Stimulated activated CD4-positive, alpha-beta T cell treated with anti-CD3 and anti-CD28 coated beads, Interleukin-15, amount 100 ng/mL, for 48 hours (primary cell): ENCODE measurements at regions not wholly inside any gene's neighbourhood (a gene's known extent, or its start where the extent isn't known, plus 50 kb on each side); places are given as distances from the start of the nearest gene placed in this dataset.

Experiments
- DNase-seq, 2 donors: peaks; one replicate each; pipeline ENCODE4 v3.0.0-alpha.2; 2020; ENCODE audit warnings: low read depth in 2 of 2

GRCh38 chr7:52980129-52980528 is 55.3 kb upstream of the POM121L12 start:
- DNase-seq = no peak

- no peak for DNase-seq
Measured at GRCh38 chr7:52973126-52973525, 62.3 kb upstream of the POM121L12 start.

DNA sequence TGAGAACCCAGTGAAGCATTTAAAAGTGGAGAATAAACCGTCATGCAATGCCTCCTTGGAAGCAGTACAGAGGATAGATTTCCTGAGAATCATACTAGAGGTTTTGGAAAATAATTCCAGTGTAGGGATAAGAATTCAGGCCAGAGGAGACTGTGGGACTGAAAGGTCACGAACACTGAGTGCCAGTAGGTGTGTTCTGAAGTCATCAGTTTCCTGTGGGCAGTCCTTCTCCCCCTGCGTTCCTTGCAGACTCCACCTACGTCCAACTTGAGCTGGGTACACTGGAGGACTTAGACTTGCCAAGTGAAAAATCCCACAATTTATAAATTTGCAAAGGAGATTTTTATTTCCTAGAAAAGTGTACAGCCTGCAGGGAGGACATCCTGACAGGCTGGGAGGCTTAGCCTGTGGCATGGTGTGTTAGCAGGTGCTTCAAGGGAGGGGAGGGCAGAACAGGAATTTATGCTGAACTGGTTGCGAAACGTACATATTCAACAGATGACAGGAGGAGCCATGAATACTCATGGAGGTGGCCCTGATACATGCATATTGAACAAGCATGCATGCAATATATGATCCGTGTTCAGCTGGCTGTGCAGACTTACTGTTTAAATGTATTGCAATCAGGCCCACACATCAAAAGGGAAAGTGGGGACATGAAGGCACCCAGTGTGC is 72.9 kb upstream of the POM121L12 start:
- DNase-seq = no peak

DNA sequence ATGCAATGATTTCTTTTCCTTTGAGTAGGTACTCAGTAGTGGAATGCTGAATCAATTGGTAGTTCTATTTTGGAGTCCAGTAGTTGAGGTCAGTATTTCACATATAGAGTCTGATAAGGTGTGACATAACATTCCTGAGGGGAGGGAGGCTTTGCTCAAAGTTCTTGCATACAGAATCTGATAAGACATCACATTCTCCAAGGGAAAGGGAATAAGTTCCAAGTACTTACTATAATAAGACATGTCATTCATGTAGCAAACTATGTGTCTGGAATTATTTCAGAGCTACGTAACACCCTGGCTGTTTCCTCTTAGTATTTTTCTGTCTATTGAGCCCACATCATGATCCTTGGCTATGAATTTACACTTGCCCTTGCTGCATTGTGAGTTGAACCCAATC is 74.3 kb upstream of the POM121L12 start:
- DNase-seq = no peak

DNA sequence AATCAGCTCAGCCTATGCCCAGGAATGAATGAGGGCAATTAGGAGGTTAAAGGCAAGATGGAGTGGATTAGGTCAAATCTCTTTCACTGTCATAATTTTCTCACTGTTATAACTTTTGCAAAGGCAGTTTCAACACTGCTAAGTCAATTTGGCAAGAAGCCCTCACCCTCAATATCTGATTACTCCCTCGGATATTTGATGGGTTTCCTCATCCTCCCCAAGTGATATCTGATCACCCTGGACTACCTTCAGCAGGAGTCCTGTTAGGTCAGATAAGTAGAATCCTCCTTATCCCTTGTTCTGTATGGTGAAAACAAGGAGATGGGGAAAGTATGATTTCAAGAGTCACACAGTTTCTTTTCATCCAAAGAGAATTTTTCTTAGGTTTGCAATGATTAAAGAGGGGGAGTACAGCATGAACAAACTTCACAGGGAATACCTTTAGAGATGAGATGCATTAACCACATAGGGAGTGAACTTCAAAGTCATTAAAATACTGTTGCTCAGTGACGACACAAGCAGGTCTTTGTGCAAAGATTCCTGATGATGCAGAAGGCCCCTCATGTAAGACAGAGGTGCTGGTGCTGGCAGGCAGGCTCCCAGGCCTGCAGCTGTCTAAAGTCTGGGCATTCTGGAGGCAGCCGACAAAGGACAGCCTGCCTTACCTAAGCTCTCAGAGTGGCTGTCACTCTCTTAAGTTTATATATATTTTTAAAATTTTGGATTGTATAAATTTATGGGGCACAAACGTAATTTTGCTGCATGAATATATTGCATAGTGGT is 75.4 kb upstream of the POM121L12 start:
- no peak for DNase-seq

- DNase-seq = no peak
Measured at GRCh38 chr7:52959336-52959735, 76.1 kb upstream of the POM121L12 start.

DNA sequence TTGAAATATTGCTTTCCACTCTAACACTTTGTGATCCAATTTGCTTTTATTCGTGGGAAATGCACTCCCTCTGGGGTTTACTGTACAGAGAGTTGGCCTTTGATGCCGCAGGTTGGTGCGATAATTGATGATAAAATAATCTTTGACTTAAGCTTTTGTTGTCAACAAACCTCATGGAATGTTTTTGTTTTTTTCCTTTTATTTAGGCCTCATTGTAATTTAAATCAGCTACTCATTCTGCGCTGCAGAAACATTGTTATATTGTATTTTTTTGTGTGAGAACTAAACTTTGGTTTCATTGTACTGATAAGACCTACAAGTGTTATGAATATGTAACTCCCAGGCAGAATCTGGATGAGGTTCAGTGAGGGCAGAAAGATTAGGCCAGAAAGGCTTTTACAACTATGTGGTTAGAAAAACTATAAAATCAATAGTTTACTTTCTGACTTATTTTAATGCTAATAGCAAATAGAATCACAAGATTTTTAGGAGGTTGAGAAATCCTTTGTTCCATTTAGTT is 76.8 kb upstream of the POM121L12 start:
- DNase-seq = no peak

DNA sequence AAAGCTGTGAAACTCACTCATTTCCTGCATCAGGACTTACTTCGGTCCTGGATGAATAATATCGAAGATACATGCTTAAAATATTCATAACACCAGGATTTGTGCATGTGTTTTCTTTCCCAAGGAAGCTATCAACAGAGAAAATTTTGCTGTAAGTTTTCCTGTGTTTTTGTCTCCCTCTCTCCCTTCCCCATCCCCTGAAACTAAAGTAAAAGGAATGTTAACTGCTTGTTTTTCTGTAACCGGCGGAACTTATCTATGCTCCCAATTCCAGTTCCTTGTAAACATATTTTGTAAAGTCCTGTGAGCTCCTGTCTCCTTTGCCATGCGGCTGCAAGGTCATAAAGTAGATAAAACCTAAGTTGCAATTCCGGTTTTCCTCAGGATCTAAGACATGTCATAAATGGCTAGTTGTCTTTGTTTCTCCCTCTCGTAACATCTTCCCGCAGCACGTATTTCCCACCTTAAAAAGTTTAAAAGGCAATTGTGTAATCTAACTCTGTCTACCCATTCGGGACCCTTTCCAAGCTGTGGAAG is 79.0 kb upstream of the POM121L12 start:
- no peak for DNase-seq

GRCh38 chr7:52955522-52955921 is 79.9 kb upstream of the POM121L12 start:
- no peak for DNase-seq

- DNase-seq = no peak
Measured at GRCh38 chr7:52944921-52945320, 90.5 kb upstream of the POM121L12 start.

DNA sequence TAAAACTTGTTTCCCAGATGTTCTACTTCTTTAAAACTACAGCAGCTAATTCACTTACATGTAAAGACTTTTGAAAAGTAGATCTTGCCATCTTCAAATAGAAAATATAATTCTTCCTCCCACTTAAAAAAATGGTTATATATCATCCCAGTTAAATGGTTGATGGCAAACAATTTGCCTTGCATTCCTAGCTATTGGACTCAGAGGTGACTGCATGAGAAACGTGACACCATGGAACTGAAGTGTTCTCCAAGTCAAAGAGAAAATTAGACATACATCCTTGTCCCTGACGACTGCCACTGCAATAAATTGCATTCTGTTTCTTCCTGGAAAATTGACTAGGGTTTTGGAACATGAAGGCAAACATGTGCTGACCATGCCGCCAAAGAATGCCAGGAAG is 95.0 kb upstream of the POM121L12 start:
- DNase-seq = no peak

DNA sequence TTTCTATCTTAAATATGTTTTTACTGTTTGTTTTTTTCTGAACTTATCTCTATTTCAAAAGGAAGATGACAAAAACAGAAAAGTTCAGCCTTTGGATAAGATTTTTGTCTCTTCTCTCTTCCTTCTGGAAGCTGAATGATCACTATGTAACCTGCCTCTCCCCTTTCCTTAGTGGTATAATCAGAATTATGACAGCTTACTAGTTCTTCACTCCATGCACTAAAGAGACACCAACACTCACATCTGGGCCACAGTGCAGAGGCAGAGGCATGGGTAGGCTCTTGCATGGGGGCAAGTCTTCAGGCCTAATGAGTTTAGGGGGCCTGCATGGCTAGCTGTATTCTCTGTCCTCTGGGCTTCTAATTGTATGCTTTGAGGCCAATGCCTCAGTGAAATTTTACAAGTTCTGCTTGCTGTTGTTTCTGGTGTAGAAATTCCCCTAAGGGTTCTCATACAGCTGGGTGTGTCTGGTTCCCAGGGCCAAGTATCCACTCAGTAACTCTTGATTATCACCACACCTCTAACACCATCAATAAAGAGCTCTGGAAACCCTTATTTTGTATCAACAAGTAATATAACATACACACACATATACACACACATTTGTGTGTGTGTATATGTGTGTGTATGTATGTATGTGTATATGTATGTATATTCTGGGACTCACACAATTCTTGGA is 96.8 kb upstream of the POM121L12 start:
- no peak for DNase-seq

DNA sequence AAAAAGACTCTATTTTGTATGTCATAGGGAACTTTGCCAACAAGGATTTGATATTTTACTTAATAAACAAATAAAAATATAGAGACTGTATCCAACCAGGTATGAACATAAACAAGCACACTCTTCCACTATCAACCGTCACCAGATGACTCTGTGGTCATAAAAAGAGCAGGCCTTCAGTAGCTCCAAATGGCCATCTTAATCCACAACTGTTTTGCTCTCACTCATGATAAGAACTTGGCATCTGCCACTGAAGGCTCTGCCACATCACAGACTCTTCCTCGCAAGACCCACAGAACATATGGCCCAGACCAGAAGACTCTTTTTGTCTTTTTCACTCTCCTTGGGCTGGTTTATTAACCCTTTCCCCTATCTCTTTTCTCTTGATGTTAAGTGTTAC is 98.7 kb upstream of the POM121L12 start:
- no peak for DNase-seq

DNA sequence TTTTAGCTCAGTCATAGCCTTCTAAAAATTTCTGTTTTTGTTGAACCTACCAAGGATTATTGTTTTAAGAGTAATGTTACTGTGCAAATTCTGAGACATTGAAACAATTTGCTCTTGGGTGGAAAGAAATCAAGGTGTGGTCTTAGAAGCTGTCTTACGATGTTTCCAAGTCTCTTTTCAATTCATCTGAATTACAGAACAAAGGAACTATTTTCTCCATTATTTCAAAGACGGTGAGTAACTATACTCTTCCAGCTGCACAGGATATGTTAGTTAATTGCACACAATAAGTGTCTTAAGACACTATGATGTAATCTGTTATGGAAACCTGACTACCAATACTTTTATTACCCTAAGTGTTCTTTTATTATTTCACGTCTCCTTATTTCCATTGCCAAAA is 106.8 kb upstream of the POM121L12 start:
- DNase-seq = no peak

- DNase-seq = no peak
Measured at GRCh38 chr7:52925332-52925731, 110.1 kb upstream of the POM121L12 start.

DNA sequence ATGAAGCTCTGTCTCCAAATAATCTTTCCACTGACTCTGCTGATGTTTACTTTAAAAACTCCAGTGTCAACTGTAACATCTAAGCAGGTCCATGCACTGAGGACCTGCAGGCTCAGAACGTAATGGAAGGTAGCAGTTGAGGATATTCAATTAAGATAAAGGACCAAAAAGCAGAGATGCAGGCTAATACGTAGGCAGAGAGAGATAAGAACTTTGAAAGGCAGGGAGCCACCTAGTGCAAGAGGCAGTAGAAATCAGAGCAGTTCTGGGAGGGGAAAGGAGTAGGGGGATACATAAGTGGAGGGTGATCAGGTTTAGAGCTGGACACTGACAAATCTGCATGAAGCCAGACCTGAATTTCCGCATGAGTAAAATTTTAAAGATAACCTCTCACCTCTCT is 114.5 kb upstream of the POM121L12 start:
- DNase-seq = no peak

- DNase-seq = no peak
Measured at GRCh38 chr7:52917982-52918578, 117.4 kb upstream of the POM121L12 start.

DNA sequence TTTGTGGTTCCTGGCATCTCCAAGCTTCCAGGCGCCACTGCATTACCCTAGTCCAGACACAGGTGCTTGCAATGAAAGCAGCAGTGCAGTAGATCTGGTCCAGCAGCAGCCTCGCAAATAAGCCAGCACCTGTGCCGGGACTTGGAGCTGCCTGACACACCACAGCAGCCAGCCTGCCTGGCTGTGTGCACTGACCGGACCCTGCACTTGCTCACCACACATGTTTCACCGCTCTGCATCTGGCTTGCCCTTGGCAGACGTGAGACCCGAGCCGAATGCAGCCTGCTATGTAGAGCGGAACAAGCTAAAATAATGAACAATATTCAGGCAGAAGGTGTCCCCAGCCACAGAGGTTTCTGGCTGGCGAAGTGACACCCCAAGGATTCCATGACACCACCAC is 123.6 kb upstream of the POM121L12 start:
- no peak for DNase-seq

DNA sequence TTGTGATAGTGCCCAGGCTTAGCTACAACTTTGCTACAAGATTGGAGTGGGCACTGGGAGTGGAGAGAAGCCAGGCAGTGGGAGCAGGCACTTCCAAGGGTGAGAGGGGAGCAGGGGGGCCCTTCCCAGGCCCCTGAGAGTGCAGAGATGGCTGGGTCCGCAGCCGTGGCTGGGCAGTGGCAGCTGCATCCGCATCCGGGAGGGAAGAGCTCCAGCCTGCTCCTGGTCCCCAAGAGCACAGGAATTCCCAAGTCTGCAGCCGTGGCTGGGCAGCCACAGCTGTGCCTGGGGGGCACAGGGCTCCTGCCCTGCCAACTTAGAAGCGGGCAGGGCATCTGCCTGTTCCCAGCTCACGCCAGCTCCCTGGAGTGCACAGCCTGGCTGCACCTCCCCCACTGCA is 124.1 kb upstream of the POM121L12 start:
- no peak for DNase-seq

DNA sequence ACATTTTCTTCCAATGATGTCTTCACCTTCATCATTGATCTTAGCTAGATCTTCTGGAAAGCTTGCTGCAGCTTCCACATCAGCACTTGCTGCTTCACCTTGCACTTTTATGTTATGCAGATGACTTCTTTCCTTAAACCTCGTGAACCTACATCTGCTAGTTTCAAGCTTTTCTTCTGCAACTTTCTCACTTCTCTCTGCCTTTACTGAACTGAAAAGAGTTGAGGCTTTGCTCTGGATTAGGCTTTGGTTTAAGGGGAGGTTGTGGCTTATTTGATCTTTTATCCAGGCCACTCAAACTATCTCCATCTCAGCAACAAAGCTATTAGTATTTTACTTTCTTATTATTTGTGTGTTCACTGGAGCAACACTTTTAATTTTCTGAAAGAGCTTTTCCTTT is 125.5 kb upstream of the POM121L12 start:
- DNase-seq = no peak

DNA sequence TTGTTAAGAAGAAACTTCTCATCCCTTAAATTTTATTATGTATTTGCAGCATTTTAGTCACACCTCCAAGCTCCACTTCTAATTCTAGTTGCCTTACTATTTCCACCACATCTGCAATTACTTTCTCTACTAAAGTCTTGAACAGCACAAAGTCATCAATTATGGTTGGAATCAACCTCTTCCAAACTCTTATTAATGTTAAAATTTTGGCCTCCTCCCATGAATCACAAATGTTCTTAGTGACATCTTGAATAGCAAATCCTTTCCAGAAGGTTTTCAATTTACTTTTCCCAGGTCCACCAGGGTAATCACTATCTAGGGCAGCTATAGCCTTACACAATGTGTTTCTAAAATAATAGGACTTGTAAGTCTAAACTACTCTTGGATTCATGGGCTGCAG is 126.3 kb upstream of the POM121L12 start:
- DNase-seq = no peak

DNA sequence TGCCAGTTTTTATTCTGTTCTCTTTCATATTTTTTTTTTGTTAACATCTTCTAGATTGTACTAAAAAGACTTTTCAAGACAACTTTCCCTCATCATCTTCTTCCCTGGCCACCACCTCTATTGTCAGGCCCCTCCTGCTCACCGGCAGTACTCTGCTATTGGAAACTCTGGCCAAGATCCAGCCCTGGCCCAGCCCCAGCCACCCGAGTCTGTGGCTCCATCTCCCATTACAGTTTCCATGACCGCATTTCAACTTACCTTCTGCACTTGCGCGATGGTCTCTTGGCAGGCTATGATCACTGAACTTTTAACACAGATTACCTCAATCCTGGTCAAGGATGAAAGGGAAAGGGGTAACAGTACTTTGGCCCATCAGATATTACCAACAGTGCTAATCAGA is 137.7 kb upstream of the POM121L12 start:
- no peak for DNase-seq
